ENCODE measurements at regions not wholly inside any gene's neighbourhood (a gene's known extent, or its start where the extent isn't known, plus 50 kb on each side); places are given as distances from the start of the nearest gene placed in this dataset.

DNA sequence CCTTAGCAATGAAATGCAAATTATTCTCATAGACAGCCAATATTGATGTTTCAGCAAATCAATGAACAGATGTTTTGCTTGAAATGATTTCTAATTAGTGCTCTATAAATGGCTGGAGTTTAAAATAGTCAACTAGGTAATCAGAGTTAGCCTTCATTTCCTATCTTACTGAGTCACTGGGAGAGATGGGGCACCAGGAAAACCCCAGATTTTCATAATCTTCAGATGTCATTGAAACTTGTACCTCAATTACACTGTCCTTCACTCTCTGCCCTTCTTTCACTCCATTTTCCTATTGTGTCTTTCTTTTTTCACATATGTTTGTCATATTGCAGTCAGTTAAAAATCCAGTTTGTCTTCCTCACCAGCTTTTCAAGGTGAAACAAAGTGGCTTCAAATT lies 92.7 kb downstream of the C12orf75 start:
- H3K27me3 Mint-ChIP-seq: peaks cover 2% of the 10 kb centered on the region
- H3K4me3 Mint-ChIP-seq: no peak overlapping the region
- H3K36me3 Mint-ChIP-seq: no peaks in the 10 kb centered on the region
- H3K4me1 Mint-ChIP-seq: no peaks in the 10 kb centered on the region
- H3K9me3 Mint-ChIP-seq: no peaks in the 10 kb centered on the region
- no peak overlapping the region for H3K27ac Mint-ChIP-seq

- Mint-ChIP-seq H3K27ac (no peak overlapping the region), H3K4me3 (no peak overlapping the region), H3K36me3 (no peaks in the 10 kb centered on the region), H3K27me3 (peaks cover 3% of the 10 kb centered on the region), H3K4me1 (no peaks in the 10 kb centered on the region), H3K9me3 (no peaks in the 10 kb centered on the region)
Measured at GRCh38 chr12:105423921-105424320, 93.4 kb downstream of the C12orf75 start.

GRCh38 chr12:105425254-105426174 lies 95.0 kb downstream of the C12orf75 start:
- Mint-ChIP-seq H3K4me3 (no peak overlapping the region), H3K27ac (no peak overlapping the region), H3K9me3 (no peaks in the 10 kb centered on the region), H3K27me3 (peaks cover 3% of the 10 kb centered on the region), H3K4me1 (no peaks in the 10 kb centered on the region), H3K36me3 (no peaks in the 10 kb centered on the region)

DNA sequence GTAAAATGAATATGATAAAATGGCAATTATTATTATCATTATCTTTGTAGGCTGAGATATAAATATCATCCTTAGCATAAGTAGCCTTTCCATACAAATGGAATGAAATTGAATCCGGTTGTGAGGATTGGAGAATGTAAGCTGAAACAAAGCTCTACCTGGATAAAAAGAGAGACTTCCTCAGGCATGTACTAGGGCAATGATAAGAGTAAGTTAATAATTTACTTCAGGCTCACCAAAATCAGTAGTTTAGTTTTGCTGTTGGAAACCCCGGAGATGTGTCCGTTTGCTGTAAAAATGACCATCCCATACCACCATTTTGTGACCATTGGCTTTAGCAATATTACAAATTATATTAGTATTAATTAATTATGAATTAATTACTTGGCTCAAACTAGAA lies 96.3 kb downstream of the C12orf75 start:
- H3K4me1 Mint-ChIP-seq: no peaks in the 10 kb centered on the region
- no peak overlapping the region for H3K27ac Mint-ChIP-seq
- H3K27me3 Mint-ChIP-seq: peaks cover 3% of the 10 kb centered on the region
- H3K9me3 Mint-ChIP-seq: no peaks in the 10 kb centered on the region
- H3K4me3 Mint-ChIP-seq: no peak overlapping the region
- no peaks in the 10 kb centered on the region for H3K36me3 Mint-ChIP-seq

DNA sequence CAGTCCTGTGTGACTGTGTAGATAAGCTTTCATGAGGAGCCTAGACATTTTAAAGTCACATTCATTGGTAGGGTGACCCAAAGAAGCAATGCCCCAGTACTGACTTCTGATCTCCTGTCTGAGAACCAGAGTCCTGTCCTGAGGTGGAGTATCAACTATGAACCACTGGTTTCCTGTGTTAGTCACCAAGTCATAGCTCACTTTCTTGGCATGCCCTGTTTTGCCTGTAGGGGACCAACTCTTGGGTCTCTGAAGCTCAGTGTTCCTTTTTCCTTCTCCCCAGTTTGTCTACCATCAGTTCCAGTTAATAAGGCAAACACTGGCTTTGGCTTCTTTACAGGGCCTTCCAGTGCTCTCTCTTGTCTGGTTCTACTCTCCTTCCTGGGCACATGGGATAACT lies 97.4 kb downstream of the C12orf75 start:
- H3K27ac Mint-ChIP-seq: no peak overlapping the region

DNA sequence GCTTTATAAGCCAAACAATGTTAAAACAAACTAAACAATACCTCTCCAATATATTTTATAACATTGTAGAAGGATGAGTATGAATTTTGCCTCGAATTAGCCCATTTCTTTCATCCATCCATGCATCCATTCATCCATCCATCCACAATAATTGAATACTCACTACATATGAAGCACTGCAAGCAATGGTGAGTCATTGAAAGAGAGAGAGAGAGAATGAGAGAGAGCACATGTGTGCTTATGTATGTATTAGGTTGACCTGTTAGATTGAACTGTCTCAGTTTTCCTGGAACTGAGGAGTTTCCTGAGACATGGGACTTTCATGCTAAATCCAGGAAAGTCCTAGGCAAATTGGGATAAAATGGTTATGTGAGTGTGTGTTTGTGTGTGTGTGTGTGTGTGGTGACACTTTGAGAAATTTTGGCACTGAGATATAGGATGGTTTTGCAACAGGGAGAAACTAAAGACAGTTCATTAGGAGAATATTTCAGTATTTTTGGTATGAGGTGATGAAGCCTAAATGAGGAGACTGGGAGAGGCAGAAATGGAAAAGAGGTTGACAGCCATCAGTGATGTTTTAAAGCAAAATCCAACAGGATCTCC lies 98.4 kb downstream of the C12orf75 start:
- Mint-ChIP-seq H3K27ac (no peak overlapping the region), H3K4me1 (no peaks in the 10 kb centered on the region), H3K9me3 (no peaks in the 10 kb centered on the region), H3K36me3 (no peaks in the 10 kb centered on the region), H3K27me3 (peaks cover 3% of the 10 kb centered on the region), H3K4me3 (no peak overlapping the region)

More for the DNA sequence above, 97.4 kb downstream of the C12orf75 start:
- Mint-ChIP-seq H3K9me3 (no peaks in the 10 kb centered on the region), H3K4me1 (no peaks in the 10 kb centered on the region), H3K4me3 (no peak overlapping the region), H3K27me3 (peaks cover 3% of the 10 kb centered on the region), H3K36me3 (no peaks in the 10 kb centered on the region)

DNA sequence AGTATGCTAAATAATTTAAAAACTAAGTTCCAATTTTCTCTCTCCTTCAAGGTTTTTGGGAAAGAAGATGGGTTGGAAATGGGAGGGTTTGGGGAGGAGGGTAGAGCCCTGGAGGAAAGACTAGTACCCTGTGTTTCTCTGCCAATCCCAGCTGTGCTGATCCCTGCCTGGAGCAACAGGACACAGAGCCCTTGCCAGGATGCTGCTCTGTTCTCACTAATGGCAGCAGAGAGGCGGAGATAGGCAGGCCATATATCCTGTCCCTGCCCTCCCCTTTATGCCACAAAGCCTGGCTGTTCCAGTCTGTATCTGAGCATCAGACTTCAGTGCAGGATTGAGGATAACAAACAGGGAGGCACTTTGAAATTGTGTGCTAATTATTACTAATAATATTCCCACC lies 99.0 kb downstream of the C12orf75 start:
- Mint-ChIP-seq H3K4me1 (no peaks in the 10 kb centered on the region), H3K9me3 (no peaks in the 10 kb centered on the region), H3K36me3 (no peaks in the 10 kb centered on the region), H3K4me3 (no peak overlapping the region), H3K27me3 (peaks cover 3% of the 10 kb centered on the region), H3K27ac (no peak overlapping the region)

GRCh38 chr12:105431537-105432100 lies 101.1 kb downstream of the C12orf75 start:
- H3K27ac Mint-ChIP-seq: no peak overlapping the region
- peaks cover 6% of the 10 kb centered on the region for H3K27me3 Mint-ChIP-seq
- H3K4me1 Mint-ChIP-seq: no peaks in the 10 kb centered on the region
- H3K9me3 Mint-ChIP-seq: no peaks in the 10 kb centered on the region
- no peak overlapping the region for H3K4me3 Mint-ChIP-seq
- H3K36me3 Mint-ChIP-seq: no peaks in the 10 kb centered on the region

DNA sequence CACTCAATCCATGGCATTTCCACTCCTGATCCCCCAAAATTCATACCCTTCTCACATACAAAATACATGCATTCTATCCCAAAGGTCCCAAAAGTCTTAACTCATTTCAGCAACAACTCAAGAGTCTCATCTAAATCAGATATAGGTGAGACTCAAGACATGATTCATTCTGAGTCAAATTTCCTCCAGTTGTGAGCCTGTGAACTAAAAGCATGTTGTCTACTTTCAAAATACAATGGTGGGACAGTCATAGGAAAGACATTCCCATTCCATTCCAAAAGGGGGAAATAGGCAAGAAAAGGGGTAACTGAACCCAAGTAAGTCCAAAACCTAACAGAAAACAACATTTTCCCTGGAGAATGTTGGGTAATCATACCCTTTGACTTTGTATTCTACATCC lies 103.3 kb downstream of the C12orf75 start:
- H3K9me3 Mint-ChIP-seq: no peaks in the 10 kb centered on the region
- no peak overlapping the region for H3K27ac Mint-ChIP-seq
- H3K27me3 Mint-ChIP-seq: peaks cover 6% of the 10 kb centered on the region
- no peaks in the 10 kb centered on the region for H3K36me3 Mint-ChIP-seq
- H3K4me3 Mint-ChIP-seq: no peak overlapping the region
- H3K4me1 Mint-ChIP-seq: no peaks in the 10 kb centered on the region

DNA sequence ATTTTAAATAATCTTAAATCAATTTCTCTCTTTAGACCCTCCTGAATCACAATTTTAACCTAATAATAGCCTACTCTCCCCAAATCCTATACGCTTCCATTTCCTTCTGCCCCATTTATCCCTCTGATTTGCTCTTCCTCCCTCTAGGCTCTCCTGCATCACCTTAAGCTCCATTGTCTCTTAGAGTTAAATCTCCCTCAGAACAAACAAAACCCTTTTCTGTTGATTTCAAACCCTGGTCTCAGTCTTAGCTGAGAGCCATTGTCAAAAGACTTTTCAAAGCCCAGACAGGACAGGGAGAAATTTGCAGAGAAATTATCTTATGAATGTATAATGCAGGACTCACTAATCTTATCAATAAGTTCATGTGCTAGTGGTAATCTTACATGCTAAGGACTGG lies 106.1 kb downstream of the C12orf75 start:
- no peaks in the 10 kb centered on the region for H3K36me3 Mint-ChIP-seq
- H3K27ac Mint-ChIP-seq: no peak overlapping the region
- H3K27me3 Mint-ChIP-seq: peaks cover 14% of the 10 kb centered on the region
- H3K9me3 Mint-ChIP-seq: peaks cover 6% of the 10 kb centered on the region
- no peaks in the 10 kb centered on the region for H3K4me1 Mint-ChIP-seq
- H3K4me3 Mint-ChIP-seq: no peak overlapping the region

GRCh38 chr12:105440037-105440664 lies 109.7 kb downstream of the C12orf75 start:
- Mint-ChIP-seq H3K36me3 (no peaks in the 10 kb centered on the region), H3K4me3 (no peak overlapping the region), H3K27me3 (peaks cover 29% of the 10 kb centered on the region), H3K4me1 (no peaks in the 10 kb centered on the region), H3K27ac (no peak overlapping the region), H3K9me3 (peaks cover 6% of the 10 kb centered on the region)

- Mint-ChIP-seq H3K27me3 (peaks cover 24% of the 10 kb centered on the region), H3K27ac (no peak overlapping the region), H3K9me3 (peaks cover 6% of the 10 kb centered on the region), H3K4me3 (no peak overlapping the region), H3K4me1 (no peaks in the 10 kb centered on the region), H3K36me3 (no peaks in the 10 kb centered on the region)
Measured at GRCh38 chr12:105443802-105444652, 113.5 kb downstream of the C12orf75 start.

GRCh38 chr12:105444653-105445102 lies 114.2 kb downstream of the C12orf75 start:
- Mint-ChIP-seq H3K9me3 (peaks cover 6% of the 10 kb centered on the region), H3K4me3 (no peak overlapping the region), H3K27me3 (peaks cover 22% of the 10 kb centered on the region), H3K4me1 (no peaks in the 10 kb centered on the region), H3K36me3 (no peaks in the 10 kb centered on the region), H3K27ac (no peak overlapping the region)

DNA sequence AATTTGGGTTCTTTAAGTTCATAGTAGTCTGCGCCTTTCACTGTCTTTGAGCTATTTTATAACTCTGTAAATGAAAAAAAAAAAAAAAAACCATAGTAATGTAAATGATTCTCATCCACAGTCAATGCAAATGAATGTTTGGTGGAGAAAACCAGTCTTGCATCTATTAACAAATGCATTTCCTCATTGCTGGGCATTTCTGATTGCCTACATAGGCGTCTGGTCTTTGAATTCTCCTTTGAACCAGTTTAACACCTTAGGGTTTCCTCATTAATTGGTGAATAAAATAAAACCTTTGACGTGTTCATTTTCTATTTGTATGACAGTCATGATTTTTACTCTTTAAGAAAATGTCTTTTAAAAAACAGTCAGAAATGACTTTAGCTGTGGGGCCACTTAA lies 114.8 kb downstream of the C12orf75 start:
- no peaks in the 10 kb centered on the region for H3K36me3 Mint-ChIP-seq
- H3K9me3 Mint-ChIP-seq: peaks cover under 1% of the 10 kb centered on the region
- peaks cover 19% of the 10 kb centered on the region for H3K27me3 Mint-ChIP-seq
- H3K4me1 Mint-ChIP-seq: no peaks in the 10 kb centered on the region
- H3K4me3 Mint-ChIP-seq: no peak overlapping the region
- no peak overlapping the region for H3K27ac Mint-ChIP-seq

DNA sequence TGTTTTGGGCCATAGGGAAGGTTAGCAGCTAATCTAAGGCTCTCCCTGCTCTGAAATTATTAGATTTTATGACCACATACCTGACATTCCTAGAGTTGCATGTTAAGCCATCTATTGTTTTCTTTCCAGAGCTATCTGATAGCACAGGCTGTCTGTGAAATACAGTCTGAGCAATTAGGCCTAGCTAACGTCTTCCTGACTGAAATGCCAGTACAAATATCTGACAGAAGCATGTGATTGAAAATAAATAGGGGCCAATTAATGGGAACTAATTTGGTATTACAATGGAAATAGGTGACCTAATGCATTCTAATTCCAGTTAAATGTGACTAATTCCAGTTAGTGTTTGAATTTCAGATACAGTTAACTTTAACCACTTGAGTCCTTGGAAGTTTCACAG lies 115.2 kb downstream of the C12orf75 start:
- no peak overlapping the region for H3K27ac Mint-ChIP-seq
- no peak overlapping the region for H3K4me3 Mint-ChIP-seq
- no peaks in the 10 kb centered on the region for H3K4me1 Mint-ChIP-seq

More for the DNA sequence above, 115.2 kb downstream of the C12orf75 start:
- H3K9me3 Mint-ChIP-seq: no peaks in the 10 kb centered on the region
- peaks cover 19% of the 10 kb centered on the region for H3K27me3 Mint-ChIP-seq
- no peaks in the 10 kb centered on the region for H3K36me3 Mint-ChIP-seq
